ENCODE measurements at regions not wholly inside any gene's neighbourhood (a gene's known extent, or its start where the extent isn't known, plus 50 kb on each side); places are given as distances from the start of the nearest gene placed in this dataset.

- DNase-seq (ENCODE audit: low read depth): no peak
Observed at GRCh38 chr2:239874636-239875356, 150.3 kb downstream of the NDUFA10 start.

GRCh38 chr2:239873656-239874635 lies 151.2 kb downstream of the NDUFA10 start:
- no peak for TF ChIP-seq CTCF (IDR thresholded peaks at IDR 0.05; ENCODE audit: insufficient read depth, low read depth, low read length, missing control alignments)
- no peak overlapping the region for H3K4me3 ChIP-seq (ENCODE audit: low read length)
- DNase-seq (ENCODE audit: low read depth): no peak

More at GRCh38 chr2:239874636-239875356, 150.3 kb downstream of the NDUFA10 start:
- no peak for TF ChIP-seq CTCF (IDR thresholded peaks at IDR 0.05; ENCODE audit: insufficient read depth, low read depth, low read length, missing control alignments)
- no peak overlapping the region for H3K4me3 ChIP-seq (ENCODE audit: low read length)

- no peak for DNase-seq (ENCODE audit: low read depth)
- TF ChIP-seq CTCF (IDR thresholded peaks at IDR 0.05; ENCODE audit: insufficient read depth, low read depth, low read length, missing control alignments): no peak
- H3K4me3 ChIP-seq (ENCODE audit: low read length): no peak overlapping the region
Observed at GRCh38 chr2:239871481-239872435, 153.4 kb downstream of the NDUFA10 start.

GRCh38 chr2:239870863-239871262 lies 154.3 kb downstream of the NDUFA10 start:
- TF ChIP-seq CTCF (IDR thresholded peaks at IDR 0.05; ENCODE audit: insufficient read depth, low read depth, low read length, missing control alignments): no peak
- DNase-seq (ENCODE audit: low read depth): no peak

GRCh38 chr2:239870276-239870675 lies 154.9 kb downstream of the NDUFA10 start:
- no peak for DNase-seq (ENCODE audit: low read depth)
- TF ChIP-seq CTCF (IDR thresholded peaks at IDR 0.05; ENCODE audit: insufficient read depth, low read depth, low read length, missing control alignments): no peak

More at GRCh38 chr2:239870863-239871262, 154.3 kb downstream of the NDUFA10 start:
- no peak overlapping the region for H3K4me3 ChIP-seq (ENCODE audit: low read length)

More at GRCh38 chr2:239870276-239870675, 154.9 kb downstream of the NDUFA10 start:
- no peak overlapping the region for H3K4me3 ChIP-seq (ENCODE audit: low read length)
